GM21423 (cell line): ENCODE measurements at regions not wholly inside any gene's neighbourhood (a gene's known extent, or its start where the extent isn't known, plus 50 kb on each side); places are given as distances from the start of the nearest gene placed in this dataset.

Experiments
- ATAC-seq: cut with Tn5 transposase; IDR thresholded peaks from one replicate; pipeline ENCODE4 v1.9.1; 2021; ENCODE audit warnings: mild to moderate bottlenecking, moderate library complexity; ENCODE audit not compliant: unreplicated experiment

DNA sequence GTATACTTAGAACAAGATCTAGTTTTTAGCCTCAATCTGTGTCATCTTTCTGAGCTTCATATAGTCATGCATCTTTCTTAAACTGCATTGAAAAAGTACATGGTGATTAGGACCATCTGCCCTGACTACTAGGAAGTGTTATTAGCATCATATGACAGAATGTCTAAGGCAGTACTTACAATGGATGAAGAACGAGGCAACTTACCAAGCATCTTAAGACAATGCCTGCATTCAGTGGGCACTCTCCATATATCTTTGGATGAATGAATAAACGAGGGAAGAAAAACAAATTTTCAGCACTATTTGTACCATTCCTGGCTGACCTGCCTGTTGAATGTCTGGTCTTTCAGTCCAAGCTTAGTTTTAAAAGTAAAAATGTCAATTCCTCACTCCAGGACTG lies 185.4 kb upstream of the EPHA3 start:
- ATAC-seq: no peak

DNA sequence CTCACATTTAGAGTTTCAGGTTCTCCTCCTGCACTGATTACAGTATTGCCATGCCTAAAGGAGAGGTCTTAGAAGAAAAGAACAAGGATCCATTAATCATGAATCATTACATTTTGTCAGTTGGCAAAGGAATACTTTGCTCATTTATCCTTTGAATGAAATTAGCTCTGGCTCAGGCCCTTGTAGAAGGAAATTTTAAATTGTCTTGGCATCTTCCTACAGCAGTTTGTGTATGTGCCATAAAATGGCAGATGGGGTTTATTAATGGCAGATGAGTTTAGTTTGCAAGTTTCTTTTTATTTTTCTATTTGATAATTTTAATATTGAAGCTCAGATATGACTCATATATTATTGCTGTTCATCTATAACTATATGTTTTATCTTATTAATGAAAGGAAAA lies 181.2 kb upstream of the EPHA3 start:
- no peak for ATAC-seq

DNA sequence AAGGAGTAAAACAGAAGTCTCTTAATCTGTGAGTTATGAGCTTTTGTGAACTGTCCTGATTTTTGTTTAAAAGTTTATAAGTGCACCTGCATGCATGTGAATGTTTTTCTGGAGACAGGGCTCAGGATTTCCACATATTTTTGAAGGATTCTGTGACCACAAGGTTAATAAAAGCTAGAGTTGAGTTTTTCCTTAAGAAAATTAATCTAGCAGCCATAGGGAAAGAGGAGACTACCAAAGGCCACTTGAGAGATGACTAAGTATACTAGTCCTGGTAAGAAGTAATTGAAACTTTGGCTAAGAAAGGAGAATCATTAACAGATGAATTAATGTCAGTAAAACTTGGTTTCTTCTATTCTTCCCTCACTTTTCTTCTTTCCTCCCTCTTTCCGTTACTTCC lies 176.8 kb upstream of the EPHA3 start:
- ATAC-seq: no peak

DNA sequence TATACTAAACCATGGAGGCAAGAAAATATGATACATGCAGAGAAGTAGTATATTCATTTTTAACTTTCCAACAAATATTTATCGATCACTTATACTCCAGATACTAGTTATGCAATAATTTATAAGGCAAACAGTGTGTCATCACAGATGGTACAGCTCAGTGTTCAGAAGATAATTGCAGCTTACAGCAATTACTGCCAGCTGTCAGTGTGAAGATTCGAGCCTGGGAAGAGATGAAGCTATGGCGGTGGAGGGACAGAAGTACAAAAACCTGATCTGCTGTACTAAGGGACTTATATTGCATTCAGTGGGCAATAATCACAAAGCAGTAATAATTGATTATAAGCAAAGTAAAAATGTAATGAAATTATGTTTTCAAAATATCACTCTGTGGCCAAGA lies 170.6 kb upstream of the EPHA3 start:
- no peak for ATAC-seq

DNA sequence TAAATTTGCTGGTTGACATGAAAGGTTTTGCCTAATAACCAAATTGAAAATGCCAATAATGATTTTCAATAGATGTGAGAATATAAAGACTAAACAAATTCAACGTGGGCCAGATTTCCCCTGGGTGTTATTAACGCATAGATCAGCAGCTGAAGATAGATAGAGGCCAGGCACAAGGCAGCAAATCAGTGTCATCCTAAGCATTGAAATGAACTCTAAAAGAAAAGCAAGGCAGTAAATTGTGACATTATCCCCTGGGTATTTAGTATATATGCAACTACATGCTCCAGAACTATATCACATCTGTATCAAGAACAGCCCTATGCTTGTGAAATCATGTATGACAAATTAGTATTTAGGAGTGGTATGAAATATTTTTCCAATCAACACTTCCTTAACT lies 167.1 kb upstream of the EPHA3 start:
- ATAC-seq: no peak

DNA sequence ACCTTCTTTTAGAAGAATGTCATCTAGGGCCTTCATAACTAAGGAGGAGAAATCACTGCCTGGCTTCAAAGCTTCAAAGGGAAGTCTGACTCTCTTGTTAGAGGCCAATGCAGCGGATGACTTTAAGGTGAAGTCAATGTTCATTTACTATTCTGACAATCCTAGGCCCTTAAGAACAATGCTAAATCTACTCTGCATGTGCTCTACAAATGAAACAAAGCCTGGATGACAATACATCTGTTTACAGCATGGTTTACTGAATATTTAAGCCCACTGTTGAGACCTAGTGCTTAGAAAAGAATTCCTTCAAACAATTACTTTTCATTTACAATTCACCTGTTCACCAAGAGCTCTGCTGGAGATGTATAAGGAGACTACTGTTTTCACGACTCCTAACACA lies 160.4 kb upstream of the EPHA3 start:
- ATAC-seq: no peak

DNA sequence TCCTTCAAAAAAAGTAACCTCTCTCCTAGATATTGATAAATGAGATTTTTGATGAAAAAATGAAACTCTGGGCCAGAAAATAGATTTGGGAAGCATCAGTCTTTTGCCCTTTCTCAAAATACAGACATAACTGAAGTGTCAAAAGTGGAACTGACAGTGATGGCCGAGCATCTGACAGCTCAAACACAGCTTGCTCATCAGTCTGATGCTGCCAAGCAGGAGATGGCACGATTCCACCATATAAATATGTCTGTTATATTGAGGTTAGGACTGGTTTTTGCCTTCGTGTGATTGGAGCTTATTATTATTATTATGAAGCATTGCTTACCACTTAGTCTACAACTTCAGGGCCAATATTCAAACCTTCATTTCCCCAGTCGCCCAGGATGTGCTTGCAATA lies 152.6 kb upstream of the EPHA3 start:
- no peak for ATAC-seq

DNA sequence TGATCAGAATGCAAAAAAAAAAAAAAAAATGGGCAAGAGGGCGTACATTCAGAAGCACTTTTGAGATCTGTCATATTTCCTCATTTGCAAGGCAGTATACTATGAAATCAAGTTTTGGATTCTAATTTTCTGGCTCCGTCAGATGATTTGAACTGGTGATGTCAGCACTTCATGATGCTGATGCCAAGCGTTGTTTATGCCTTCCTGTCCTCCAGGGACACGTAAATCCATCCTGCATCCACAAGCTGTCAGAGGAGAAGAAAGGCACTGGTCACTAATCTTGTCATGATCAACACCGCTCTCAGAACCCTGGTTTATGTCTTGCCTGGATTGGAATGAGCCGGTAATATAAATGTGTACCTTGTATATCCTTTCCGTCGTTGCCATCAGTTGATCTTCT lies 152.1 kb upstream of the EPHA3 start:
- ATAC-seq: no peak

DNA sequence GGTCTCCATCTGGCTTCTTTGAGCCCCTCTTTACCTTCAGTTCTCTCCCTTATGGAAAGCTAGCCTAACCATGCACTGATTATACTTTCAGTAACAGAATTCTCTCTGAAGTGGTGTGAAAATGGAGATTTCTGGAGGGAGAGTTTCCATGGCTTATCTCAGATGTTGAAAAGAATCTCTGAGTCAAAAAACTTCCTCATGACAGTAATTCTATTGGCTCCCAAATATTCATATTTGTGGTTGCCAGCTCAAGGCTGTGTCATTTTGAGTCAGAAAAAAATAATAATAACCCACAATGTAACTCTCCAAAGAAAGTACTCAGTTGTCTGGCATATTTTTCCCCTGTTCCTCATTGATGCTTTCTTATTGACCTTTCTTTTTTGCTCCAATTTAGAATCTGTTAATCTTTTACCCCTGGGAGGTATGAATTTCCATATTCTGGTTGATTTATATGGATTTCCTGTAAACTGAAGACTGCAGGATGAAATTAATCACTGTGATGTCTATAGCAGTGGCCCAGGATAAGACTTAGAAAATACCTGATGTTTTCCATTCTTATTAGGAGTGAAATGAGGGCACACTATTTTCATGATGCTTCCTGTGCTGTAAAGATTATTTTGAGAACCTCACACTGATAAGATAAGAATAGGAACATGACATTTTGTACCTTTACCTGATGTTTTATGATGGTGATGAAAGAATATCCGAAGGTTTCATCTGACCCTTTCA lies 149.5 kb upstream of the EPHA3 start:
- ATAC-seq: no peak

DNA sequence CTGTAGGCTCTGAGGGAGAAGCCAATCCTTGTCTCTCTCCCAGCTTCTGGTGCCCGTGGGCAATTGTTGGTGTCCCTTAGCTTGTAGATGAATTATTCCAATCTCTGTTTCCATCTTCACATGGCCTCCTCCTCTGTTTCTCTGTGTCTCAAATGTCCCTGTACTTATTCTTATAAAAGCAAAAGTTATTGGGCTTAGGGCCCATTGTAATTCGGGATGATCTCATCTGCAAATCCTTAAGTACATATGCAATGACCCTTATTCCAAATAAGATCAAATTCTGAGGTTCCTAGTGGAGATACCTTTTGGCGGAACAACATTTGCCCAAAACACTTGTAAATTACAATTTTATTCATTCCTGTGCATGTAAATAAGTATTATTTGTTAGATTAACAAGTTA lies 147.4 kb upstream of the EPHA3 start:
- ATAC-seq: no peak

DNA sequence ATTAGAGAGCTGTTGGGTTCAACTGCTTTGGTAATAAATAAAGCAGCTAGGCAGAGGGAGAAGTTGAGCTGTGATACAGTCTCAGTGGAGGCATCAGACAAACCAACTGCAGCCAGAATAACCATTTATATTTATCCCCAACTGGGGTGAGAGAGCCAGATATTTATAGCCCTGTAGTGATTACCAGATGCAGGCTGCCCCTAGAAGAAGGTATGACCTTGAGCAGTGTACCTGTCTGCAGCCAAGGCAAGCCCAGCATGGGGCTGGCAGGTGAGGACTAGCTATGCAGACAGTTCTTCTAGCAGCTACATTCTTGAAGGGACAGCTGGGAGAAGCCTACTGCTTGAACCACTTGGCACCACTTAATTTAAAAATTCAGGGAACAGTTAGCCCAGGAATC lies 144.4 kb upstream of the EPHA3 start:
- no peak for ATAC-seq

DNA sequence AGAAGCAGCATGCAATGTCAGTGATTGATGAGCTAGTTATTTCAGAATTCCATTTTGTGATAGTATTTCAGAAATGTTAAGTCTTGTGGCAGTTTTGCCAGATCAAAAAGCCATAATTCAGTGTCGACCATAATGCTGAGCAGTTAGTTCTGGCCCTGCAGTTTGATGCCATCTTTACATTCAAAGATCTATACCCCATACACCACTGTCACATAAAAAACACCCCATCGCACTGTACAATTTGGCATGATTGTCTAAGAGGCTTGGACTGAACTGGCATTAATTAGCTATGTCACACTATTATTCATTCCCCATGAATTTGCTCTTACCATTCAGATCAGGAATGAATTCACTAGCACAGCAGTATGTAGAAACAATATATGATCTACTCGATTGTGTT lies 127.7 kb upstream of the EPHA3 start:
- no peak for ATAC-seq

DNA sequence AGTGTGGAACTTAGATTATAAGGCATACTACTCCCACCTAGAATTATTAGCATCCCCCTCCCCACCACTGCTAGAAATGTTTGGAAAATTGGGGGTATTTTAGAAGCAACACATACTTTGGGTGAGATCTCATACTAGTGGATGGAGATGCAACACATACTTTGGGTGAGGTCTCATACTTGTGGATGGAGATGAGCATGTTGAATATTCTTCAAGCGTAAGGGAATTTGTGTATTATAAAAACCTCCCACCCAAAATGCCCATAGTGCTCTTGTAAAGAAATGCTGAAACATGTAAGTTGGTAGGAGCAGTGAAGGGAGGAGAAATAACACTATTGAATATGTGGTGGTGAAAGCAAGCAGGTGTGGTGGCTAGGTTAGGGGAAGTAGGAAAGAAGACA lies 124.0 kb upstream of the EPHA3 start:
- ATAC-seq: no peak

DNA sequence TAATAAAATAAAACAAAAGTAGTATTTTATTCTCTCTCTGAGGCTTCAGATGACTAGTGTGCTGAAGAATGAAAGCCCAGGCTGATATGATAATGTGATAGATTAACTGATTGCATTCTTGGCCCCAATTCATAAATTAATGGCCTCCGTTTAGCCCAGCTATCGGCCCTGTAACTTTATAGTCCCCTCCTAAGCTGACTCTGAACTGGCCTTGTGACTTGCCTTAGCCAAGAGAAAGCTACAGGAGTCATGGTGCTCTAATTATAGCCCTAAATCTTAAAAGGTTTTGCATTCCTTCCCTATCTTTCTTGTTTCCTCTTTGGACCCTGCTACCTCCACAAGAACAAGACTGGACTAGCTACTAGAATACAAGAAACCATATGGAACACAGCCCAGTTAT lies 123.2 kb upstream of the EPHA3 start:
- ATAC-seq: no peak

DNA sequence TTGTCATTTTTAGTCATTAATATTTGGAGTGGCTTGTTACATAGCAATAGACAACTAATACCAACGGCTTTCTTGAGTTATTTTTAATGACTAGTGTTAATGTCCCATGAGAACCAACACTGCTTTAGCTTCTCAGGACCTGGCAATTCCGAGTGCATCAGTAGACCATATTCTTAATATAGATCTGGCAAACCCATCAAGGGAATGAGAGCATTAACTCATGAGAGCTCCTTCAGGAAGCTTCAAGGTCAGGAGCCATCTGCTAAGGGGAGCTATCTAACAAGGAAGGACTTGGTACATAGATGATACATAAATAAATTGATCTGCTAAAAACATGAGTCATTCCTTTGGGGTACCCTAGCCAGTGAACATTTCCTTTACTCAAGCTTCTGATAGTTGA lies 122.6 kb upstream of the EPHA3 start:
- no peak for ATAC-seq

DNA sequence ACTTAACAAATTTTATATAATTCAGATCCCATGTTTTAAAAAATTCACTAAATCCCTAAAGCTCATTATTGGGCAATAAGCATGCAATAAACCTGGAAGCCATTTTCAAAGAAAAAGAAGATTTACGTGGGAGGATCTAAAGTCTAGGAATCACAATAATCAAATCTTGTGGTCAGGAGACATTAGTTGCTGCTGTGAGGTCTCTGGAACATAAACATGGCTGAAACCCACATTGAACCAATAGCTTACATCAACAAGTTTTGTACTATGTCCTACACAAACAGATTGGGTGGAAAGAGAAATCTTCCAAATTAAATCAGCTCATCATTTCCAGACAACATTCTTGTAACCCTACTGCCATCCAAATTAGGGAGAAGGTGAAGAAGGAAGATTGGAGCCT lies 121.9 kb upstream of the EPHA3 start:
- ATAC-seq: no peak

DNA sequence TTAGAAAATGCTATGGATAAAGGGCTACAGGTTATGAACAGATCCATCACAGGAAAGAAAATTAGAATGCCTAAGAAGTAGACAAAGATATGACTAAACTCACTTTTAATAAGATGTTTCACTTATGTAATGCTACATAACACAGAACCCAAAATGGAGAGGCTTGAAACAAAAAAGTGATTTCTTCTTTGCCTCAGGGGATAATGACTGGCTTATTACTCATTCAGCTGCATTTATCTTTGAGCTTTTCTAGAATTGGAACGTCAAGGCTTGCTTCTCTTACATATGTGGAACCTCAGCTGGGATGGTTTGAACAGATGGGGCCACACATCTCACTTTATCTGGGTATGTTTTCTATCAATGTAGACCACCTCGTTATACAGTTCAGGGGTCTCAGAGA lies 120.6 kb upstream of the EPHA3 start:
- no peak for ATAC-seq

DNA sequence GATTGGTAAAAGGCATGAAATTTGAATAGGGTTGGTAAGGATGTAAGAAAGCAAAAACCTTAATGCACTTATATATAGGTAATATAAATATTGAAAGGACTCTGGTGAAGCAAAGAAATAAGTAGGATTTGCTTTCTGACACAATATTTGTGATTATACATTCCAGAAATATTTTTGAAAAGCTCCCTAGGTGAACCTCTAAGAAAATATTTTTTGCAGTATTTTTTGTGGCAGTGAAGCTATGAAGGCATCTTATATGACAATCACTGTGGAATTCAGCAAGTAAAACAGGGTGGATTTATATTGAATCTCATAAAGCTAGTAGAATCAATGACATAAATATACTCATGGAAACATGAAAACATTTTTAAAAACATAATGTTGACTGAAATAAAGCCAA lies 119.6 kb upstream of the EPHA3 start:
- no peak for ATAC-seq

DNA sequence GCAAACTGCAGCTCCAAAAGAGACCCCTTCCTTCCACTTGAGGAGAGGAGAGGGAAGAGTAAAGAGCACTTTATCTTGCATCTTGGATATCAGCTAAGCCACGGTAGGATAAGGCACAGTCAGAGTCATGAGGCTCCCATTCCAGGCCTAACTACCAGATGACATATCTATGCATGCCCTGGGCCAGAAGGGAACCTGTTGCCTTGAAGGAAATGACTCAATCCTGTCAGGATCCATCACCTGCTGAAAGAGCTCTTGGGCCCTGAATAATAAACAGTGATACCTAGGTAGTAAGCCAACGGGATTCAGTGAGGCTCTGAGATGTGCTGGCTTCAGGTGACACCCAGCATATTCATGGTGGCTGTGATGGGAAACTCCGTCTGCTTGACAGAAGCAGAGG lies 118.5 kb upstream of the EPHA3 start:
- no peak for ATAC-seq

DNA sequence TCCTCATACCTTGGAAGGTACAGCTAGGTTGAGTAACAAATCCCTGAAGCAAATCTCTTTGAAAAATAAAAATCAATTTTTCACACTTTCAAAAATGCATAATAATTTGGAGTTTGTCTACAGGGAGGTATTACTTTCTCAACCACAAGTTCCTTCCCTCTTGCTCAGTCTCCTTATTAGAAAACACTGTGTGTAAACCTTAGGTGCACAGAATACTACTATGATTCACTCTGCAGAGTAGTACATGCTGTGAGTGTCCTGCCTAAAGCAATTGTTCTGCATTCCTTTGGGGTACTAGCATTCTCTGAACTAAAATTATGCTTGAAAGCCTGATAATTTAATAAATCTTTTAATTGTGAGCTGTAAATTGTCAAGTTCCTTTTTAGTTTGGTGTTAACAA lies 115.9 kb upstream of the EPHA3 start:
- ATAC-seq: no peak

DNA sequence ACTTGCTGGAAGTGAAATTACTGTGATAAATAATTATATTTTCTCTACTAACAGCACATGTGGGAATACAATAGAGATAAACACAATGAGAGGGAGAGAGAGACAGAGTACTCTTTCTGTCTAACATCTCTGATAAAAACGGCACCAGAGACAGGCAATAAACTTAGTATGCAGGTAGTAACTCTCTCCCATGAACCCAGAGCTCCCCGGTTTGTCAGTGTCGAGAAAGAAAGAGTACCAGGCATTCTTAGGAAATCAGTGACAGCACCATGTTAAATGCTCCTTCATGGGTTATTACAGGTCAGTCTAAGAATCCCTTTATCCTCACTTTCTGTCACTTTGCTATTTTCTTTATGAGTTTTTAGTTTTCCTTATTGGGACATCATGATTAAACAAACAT lies 110.7 kb upstream of the EPHA3 start:
- ATAC-seq: no peak

DNA sequence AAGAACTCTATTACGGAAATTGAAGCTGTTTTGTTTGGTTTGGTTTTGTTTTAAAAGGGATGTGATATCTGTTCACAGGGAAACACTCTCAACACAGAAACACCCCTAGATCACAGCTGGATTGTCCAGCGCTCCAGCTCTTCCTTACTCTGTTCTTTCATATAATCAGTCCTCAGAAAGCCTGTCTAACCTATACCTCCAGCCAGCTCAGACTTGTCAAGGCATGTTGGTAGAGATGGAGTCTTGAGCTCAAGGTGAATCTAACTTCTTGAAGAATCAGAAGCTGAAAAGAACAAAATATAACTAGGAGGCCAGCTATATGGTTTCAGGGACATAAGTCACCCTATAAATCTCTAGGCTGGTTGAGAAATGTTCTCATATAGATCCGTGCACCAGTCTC lies 110.2 kb upstream of the EPHA3 start:
- no peak for ATAC-seq

DNA sequence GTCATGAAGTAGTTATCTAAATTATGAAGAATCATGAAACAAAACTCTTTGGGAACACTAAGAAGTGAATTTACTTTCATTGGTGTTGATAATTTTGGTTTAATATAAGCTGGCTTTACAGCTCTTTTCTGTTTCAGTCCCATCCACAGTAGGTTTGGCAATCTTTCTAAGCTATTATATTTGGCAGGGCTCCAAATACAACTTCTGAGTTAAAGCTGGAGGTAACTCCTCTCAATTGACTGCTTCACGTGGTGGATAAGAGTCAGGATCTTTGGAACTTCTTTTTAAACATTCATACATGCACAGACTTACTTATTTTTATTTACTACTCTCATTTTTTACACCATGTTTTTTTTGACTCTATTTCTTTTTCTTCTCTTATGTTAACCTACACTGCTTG lies 106.5 kb upstream of the EPHA3 start:
- ATAC-seq: no peak

DNA sequence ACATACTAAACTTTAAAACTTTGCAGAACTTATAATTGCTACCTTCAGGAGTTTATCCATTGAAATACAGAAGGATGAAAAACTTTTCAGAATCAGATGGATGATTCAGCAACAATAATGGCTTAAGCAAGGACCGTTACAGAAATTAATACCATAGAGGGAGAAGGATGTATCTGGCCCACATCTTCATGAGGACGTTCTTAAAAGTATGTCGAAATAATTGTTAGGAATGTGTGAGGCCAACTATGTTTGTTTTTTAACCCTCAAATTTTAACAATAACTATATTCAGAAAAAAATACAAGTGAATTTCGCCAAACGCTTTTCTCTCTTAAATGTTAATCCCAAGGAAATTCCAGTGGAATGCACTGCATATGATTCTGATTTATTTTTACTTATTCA lies 105.2 kb upstream of the EPHA3 start:
- no peak for ATAC-seq
